ENCODE measurements at regions not wholly inside any gene's neighbourhood (a gene's known extent, or its start where the extent isn't known, plus 50 kb on each side); places are given as distances from the start of the nearest gene placed in this dataset.

DNA sequence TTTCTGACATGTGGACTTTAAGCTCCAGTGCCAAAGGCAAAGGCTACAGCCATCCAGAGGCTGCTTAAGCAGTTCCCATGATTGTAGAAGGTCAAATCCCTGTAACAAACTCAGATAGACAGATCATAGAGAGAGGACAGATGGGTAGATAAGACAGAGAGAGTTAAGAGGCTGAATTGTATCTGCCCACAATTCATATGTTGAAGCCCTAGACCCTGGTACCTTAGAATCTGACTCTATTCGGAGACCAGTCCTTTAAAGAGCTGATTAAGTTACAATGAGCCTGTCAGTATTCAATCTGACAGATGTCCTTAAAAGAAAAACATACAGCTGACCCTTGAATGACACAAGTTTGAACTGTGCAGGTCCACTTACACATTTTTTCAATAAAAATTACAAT lies 115.2 kb downstream of the RAP2A start:
- TF ChIP-seq EZH2 (conservative IDR thresholded peaks at IDR 0.05; ENCODE audit: low read depth, low read length): no peak
- TF ChIP-seq, protein P1, sequence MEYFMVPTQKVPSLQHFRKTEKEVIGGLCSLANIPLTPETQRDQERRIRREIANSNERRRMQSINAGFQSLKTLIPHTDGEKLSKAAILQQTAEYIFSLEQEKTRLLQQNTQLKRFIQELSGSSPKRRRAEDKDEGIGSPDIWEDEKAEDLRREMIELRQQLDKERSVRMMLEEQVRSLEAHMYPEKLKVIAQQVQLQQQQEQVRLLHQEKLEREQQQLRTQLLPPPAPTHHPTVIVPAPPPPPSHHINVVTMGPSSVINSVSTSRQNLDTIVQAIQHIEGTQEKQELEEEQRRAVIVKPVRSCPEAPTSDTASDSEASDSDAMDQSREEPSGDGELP (IDR thresholded peaks at IDR 0.05; ENCODE audit: borderline replicate concordance, low read depth): no peak
- no peak for TF ChIP-seq JUND (CRISPR knock-in tag; IDR thresholded peaks at IDR 0.05)
- TF ChIP-seq, protein P2, sequence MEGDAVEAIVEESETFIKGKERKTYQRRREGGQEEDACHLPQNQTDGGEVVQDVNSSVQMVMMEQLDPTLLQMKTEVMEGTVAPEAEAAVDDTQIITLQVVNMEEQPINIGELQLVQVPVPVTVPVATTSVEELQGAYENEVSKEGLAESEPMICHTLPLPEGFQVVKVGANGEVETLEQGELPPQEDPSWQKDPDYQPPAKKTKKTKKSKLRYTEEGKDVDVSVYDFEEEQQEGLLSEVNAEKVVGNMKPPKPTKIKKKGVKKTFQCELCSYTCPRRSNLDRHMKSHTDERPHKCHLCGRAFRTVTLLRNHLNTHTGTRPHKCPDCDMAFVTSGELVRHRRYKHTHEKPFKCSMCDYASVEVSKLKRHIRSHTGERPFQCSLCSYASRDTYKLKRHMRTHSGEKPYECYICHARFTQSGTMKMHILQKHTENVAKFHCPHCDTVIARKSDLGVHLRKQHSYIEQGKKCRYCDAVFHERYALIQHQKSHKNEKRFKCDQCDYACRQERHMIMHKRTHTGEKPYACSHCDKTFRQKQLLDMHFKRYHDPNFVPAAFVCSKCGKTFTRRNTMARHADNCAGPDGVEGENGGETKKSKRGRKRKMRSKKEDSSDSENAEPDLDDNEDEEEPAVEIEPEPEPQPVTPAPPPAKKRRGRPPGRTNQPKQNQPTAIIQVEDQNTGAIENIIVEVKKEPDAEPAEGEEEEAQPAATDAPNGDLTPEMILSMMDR (CRISPR knock-in tag; IDR thresholded peaks at IDR 0.05): no peak
- TF ChIP-seq CEBPG (CRISPR knock-in tag; IDR thresholded peaks at IDR 0.05): no peak
- no peak for TF ChIP-seq SP5 (CRISPR knock-in tag; IDR thresholded peaks at IDR 0.05; ENCODE audit: borderline replicate concordance, low read depth)
- no peak for TF ChIP-seq SRF (IDR thresholded peaks at IDR 0.05; ENCODE audit: low read depth, low read length)
- TF ChIP-seq SP4 (CRISPR knock-in tag; IDR thresholded peaks at IDR 0.05): no peak
- no peak for TF ChIP-seq ARNT (IDR thresholded peaks at IDR 0.05)
- no peak for TF ChIP-seq ZNF530 (CRISPR knock-in tag; IDR thresholded peaks at IDR 0.05; ENCODE audit: low read depth)
- TF ChIP-seq TBP (CRISPR knock-in tag; IDR thresholded peaks at IDR 0.05): no peak
- no peak for TF ChIP-seq ZBTB1 (CRISPR knock-in tag; IDR thresholded peaks at IDR 0.05; ENCODE audit: borderline replicate concordance)
- TF ChIP-seq, protein P3, sequence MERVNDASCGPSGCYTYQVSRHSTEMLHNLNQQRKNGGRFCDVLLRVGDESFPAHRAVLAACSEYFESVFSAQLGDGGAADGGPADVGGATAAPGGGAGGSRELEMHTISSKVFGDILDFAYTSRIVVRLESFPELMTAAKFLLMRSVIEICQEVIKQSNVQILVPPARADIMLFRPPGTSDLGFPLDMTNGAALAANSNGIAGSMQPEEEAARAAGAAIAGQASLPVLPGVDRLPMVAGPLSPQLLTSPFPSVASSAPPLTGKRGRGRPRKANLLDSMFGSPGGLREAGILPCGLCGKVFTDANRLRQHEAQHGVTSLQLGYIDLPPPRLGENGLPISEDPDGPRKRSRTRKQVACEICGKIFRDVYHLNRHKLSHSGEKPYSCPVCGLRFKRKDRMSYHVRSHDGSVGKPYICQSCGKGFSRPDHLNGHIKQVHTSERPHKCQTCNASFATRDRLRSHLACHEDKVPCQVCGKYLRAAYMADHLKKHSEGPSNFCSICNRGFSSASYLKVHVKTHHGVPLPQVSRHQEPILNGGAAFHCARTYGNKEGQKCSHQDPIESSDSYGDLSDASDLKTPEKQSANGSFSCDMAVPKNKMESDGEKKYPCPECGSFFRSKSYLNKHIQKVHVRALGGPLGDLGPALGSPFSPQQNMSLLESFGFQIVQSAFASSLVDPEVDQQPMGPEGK (CRISPR knock-in tag; IDR thresholded peaks at IDR 0.05): no peak
